ENCODE measurements at regions not wholly inside any gene's neighbourhood (a gene's known extent, or its start where the extent isn't known, plus 50 kb on each side); places are given as distances from the start of the nearest gene placed in this dataset.

DNA sequence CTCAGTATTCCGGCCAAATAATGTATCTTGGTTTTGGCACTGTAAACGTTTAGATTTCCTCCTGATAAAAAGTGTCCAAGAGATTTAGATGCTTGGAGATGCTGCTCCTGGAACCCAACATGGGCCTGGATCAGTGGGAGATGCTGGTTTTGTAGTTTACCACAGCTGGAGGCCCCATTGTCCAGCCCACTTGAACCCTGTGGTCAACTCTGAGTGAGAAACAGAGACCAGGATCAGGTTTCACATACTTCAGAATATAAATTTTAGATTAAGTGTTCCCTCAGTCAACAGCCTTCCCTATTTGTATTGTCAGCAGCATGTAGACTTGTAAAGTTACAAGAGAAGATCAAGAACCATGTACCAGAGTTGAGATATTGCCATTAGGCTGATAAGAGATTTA lies 144.7 kb upstream of the C9orf72 start:
- TF ChIP-seq, protein P1, sequence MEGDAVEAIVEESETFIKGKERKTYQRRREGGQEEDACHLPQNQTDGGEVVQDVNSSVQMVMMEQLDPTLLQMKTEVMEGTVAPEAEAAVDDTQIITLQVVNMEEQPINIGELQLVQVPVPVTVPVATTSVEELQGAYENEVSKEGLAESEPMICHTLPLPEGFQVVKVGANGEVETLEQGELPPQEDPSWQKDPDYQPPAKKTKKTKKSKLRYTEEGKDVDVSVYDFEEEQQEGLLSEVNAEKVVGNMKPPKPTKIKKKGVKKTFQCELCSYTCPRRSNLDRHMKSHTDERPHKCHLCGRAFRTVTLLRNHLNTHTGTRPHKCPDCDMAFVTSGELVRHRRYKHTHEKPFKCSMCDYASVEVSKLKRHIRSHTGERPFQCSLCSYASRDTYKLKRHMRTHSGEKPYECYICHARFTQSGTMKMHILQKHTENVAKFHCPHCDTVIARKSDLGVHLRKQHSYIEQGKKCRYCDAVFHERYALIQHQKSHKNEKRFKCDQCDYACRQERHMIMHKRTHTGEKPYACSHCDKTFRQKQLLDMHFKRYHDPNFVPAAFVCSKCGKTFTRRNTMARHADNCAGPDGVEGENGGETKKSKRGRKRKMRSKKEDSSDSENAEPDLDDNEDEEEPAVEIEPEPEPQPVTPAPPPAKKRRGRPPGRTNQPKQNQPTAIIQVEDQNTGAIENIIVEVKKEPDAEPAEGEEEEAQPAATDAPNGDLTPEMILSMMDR (IDR thresholded peaks at IDR 0.05; ENCODE audit: control extremely low read depth in 1 of 3, insufficient read depth in 1 of 3, low read depth in 1 of 3, low read length in 3 of 3) = no peak
- TF ChIP-seq POLR2AphosphoS5 (IDR thresholded peaks at IDR 0.05; ENCODE audit: low read depth, low read length) = no peak
